Mucosa of descending colon (tissue), 3 donors: ENCODE measurements at regions not wholly inside any gene's neighbourhood (a gene's known extent, or its start where the extent isn't known, plus 50 kb on each side); places are given as distances from the start of the nearest gene placed in this dataset.
"Not testable (repeated sequence)": the region's sequence is repeated elsewhere in the genome, so short reads cannot be mapped to it uniquely, and the experiment has no call there.

Experiments used
- ATAC-seq: fragments of 200-7000 bp; cut with Tn5 transposase; one replicate; pipeline ENCODE4 v1.9.1; 2020; ENCODE audit warnings: mild to moderate bottlenecking, moderate library complexity
- DNase-seq, 3 donors: peaks; one replicate each; pipeline ENCODE4 v3.0.0-alpha.2; 2020
- H3K36me3 ChIP-seq: fragments of 200-600 bp; one replicate; pipeline ENCODE4 v1.8.0; 2021; ENCODE audit warnings: low read depth, mild to moderate bottlenecking
- H3K4me1 ChIP-seq: fragments of 200-600 bp; one replicate; pipeline ENCODE4 v1.8.0; 2021; ENCODE audit warnings: low read depth, mild to moderate bottlenecking
- H3K4me3 ChIP-seq: fragments of 200-600 bp; one replicate; pipeline ENCODE4 v1.8.0; 2021; ENCODE audit warnings: mild to moderate bottlenecking
- H3K9me3 ChIP-seq: fragments of 200-600 bp; one replicate; pipeline ENCODE4 v1.8.0; 2021; ENCODE audit warnings: mild to moderate bottlenecking
- intact Hi-C, 2 donors: fragments of 100-400 bp; cut with DNase I in 1 of 2; cut with micrococcal nuclease in 1 of 2; formaldehyde crosslinking; loops; one replicate each; pipeline versions ENCODE4 v1.11.0 to v1.11.1; 2022; cut with DNase I, micrococcal nuclease
- donor health status: DM: no; HTN: no; CAD: no; lungs with moderate emphysema.
- donor health status: DM: no; HTN: no; CAD: no.
- donor health status: DM: no; HTN: yes; CAD: no.

GRCh38 chr15:101876031-101876430 is 64.0 kb downstream of the OR4F15 start:
- H3K9me3 ChIP-seq, DNase-seq, H3K36me3 ChIP-seq, H3K4me3 ChIP-seq, ATAC-seq, intact Hi-C loops, H3K4me1 ChIP-seq: not testable (repeated sequence)

- H3K4me1 ChIP-seq, intact Hi-C loops, H3K9me3 ChIP-seq, H3K36me3 ChIP-seq, H3K4me3 ChIP-seq, DNase-seq, ATAC-seq: not testable (repeated sequence)
These were observed 65.6 kb downstream of the OR4F15 start for GRCh38 chr15:101877649-101878048.

GRCh38 chr15:101912349-101913287 is 100.6 kb downstream of the OR4F15 start:
- H3K4me3 ChIP-seq, H3K36me3 ChIP-seq, H3K9me3 ChIP-seq, intact Hi-C loops, H3K4me1 ChIP-seq: not testable (repeated sequence)
- ATAC-seq (peak; percentile 86), DNase-seq (peak in 2 of 3 donors; percentile 23 to 24)

GRCh38 chr15:101924554-101924953 is 112.6 kb downstream of the OR4F15 start:
- H3K4me1 ChIP-seq, H3K9me3 ChIP-seq, H3K36me3 ChIP-seq, DNase-seq, H3K4me3 ChIP-seq, ATAC-seq, intact Hi-C loops: not testable (repeated sequence)

GRCh38 chr15:101934506-101934905 is 122.5 kb downstream of the OR4F15 start:
- H3K4me3 ChIP-seq, DNase-seq, intact Hi-C loops, H3K9me3 ChIP-seq, H3K36me3 ChIP-seq, ATAC-seq, H3K4me1 ChIP-seq: not testable (repeated sequence)

GRCh38 chr15:101937362-101937761 is 125.4 kb downstream of the OR4F15 start:
- intact Hi-C loops, H3K9me3 ChIP-seq, H3K4me1 ChIP-seq, ATAC-seq, H3K36me3 ChIP-seq, H3K4me3 ChIP-seq, DNase-seq: not testable (repeated sequence)

GRCh38 chr15:101938555-101938954 is 126.6 kb downstream of the OR4F15 start:
- intact Hi-C loops, H3K36me3 ChIP-seq, H3K9me3 ChIP-seq, ATAC-seq, DNase-seq, H3K4me1 ChIP-seq, H3K4me3 ChIP-seq: not testable (repeated sequence)

- DNase-seq, H3K4me1 ChIP-seq, intact Hi-C loops, H3K36me3 ChIP-seq, ATAC-seq, H3K9me3 ChIP-seq, H3K4me3 ChIP-seq: not testable (repeated sequence)
These were observed 133.9 kb downstream of the OR4F15 start for GRCh38 chr15:101945896-101946295.

GRCh38 chr15:101948491-101949010 is 136.5 kb downstream of the OR4F15 start:
- ATAC-seq, H3K36me3 ChIP-seq, intact Hi-C loops: not testable (repeated sequence)

GRCh38 chr15:101949380-101950065 is 137.5 kb downstream of the OR4F15 start:
- ATAC-seq: peak; percentile 91
- H3K9me3 ChIP-seq, DNase-seq, H3K36me3 ChIP-seq, H3K4me1 ChIP-seq, intact Hi-C loops, H3K4me3 ChIP-seq: not testable (repeated sequence)

More at GRCh38 chr15:101948491-101949010, 136.5 kb downstream of the OR4F15 start:
- not testable (repeated sequence) for H3K9me3 ChIP-seq, H3K4me3 ChIP-seq, H3K4me1 ChIP-seq, DNase-seq

GRCh38 chr15:101953993-101954392 is 142.0 kb downstream of the OR4F15 start:
- DNase-seq, H3K9me3 ChIP-seq, ATAC-seq, H3K36me3 ChIP-seq, H3K4me1 ChIP-seq, intact Hi-C loops, H3K4me3 ChIP-seq: not testable (repeated sequence)

- ATAC-seq, H3K4me3 ChIP-seq, H3K36me3 ChIP-seq, H3K4me1 ChIP-seq, H3K9me3 ChIP-seq, intact Hi-C loops: not testable (repeated sequence)
- peak in 1 of 3 donors; percentile 14 for DNase-seq
These were observed 143.8 kb downstream of the OR4F15 start for GRCh38 chr15:101955840-101956239.

- H3K36me3 ChIP-seq, intact Hi-C loops: not testable (repeated sequence)
These were observed 146.7 kb downstream of the OR4F15 start for GRCh38 chr15:101958656-101959055.

GRCh38 chr15:101961263-101961662 is 149.3 kb downstream of the OR4F15 start:
- intact Hi-C loops, H3K36me3 ChIP-seq, H3K4me1 ChIP-seq, ATAC-seq, H3K4me3 ChIP-seq, H3K9me3 ChIP-seq: not testable (repeated sequence)
- DNase-seq: peak in 2 of 3 donors; percentile 21 to 31

More at GRCh38 chr15:101958656-101959055, 146.7 kb downstream of the OR4F15 start:
- peak in 1 of 3 donors; percentile 52 for DNase-seq
- H3K4me1 ChIP-seq, ATAC-seq, H3K9me3 ChIP-seq, H3K4me3 ChIP-seq: not testable (repeated sequence)
